ENCODE measurements at regions not wholly inside any gene's neighbourhood (a gene's known extent, or its start where the extent isn't known, plus 50 kb on each side); places are given as distances from the start of the nearest gene placed in this dataset.

GRCh38 chr11:88059326-88059725, 115.9 kb downstream of the RAB38 start:
- TF ChIP-seq, protein P1, sequence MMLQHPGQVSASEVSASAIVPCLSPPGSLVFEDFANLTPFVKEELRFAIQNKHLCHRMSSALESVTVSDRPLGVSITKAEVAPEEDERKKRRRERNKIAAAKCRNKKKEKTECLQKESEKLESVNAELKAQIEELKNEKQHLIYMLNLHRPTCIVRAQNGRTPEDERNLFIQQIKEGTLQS (IDR thresholded peaks at IDR 0.05) = no peak
- TF ChIP-seq SIN3A (IDR thresholded peaks at IDR 0.05; ENCODE audit: low read depth) = no peak
- TF ChIP-seq CTCF (IDR thresholded peaks at IDR 0.05 in 2 of 3, conservative IDR thresholded peaks at IDR 0.05 in 1 of 3; ENCODE audit: borderline replicate concordance in 1 of 3, insufficient read depth in 1 of 3, low read depth in 2 of 3, low read length in 2 of 3) = no peak
- no peak for TF ChIP-seq EZH2phosphoT487 (IDR thresholded peaks at IDR 0.05; ENCODE audit: borderline replicate concordance)
- TF ChIP-seq REST (IDR thresholded peaks at IDR 0.05; ENCODE audit: low read depth) = no peak
- no peak for TF ChIP-seq POLR2AphosphoS5 (IDR thresholded peaks at IDR 0.05; ENCODE audit: low read depth, low read length)
- no peak for TF ChIP-seq CEBPB (IDR thresholded peaks at IDR 0.05; ENCODE audit: low read depth)
- TF ChIP-seq EGR1 (IDR thresholded peaks at IDR 0.05; ENCODE audit: low read depth) = no peak
- no peak for TF ChIP-seq MAX (IDR thresholded peaks at IDR 0.05)
- no peak for TF ChIP-seq YY1 (IDR thresholded peaks at IDR 0.05; ENCODE audit: extremely low read depth, insufficient replicate concordance, low read depth, low read length)
- TF ChIP-seq POLR2A (IDR thresholded peaks at IDR 0.05; ENCODE audit: borderline replicate concordance, extremely low read depth, insufficient read depth, insufficient read length) = no peak
- TF ChIP-seq EZH2 (IDR thresholded peaks at IDR 0.05) = no peak
- no peak for TF ChIP-seq ZNF274 (IDR thresholded peaks at IDR 0.05; ENCODE audit: low read depth, low read length)

Data from HCT116 (cell line).